Superior temporal gyrus (tissue), 1 donor: ENCODE measurements at regions not wholly inside any gene's neighbourhood (a gene's known extent, or its start where the extent isn't known, plus 50 kb on each side); places are given as distances from the start of the nearest gene placed in this dataset.

ENCODE experiments used
- DNase-seq: peaks from one replicate; pipeline ENCODE4 v3.0.0-alpha.2; 2016; ENCODE audit errors: extremely low spot score

DNA sequence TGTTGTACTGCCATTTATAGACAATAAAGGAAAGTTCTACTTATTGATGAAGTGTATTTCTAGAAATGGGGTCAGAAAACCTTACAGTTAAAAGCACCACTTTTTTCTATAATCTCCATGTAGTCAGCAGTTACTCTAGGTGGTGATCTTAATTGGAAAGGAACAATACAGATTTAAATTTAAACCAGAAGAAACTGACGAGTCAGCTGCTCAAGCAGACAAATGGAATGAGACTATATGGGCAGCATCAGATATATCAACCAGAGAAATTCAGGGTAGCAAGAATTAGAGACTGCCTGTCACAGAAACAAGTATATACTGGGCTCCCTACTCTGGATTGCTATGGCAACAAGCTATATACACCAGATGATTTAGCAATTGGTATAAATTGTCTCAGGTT lies 99.6 kb upstream of the SCG2 start:
- DNase-seq = no peak

GRCh38 chr2:223700221-223700620 lies 98.1 kb upstream of the SCG2 start:
- no peak for DNase-seq

DNA sequence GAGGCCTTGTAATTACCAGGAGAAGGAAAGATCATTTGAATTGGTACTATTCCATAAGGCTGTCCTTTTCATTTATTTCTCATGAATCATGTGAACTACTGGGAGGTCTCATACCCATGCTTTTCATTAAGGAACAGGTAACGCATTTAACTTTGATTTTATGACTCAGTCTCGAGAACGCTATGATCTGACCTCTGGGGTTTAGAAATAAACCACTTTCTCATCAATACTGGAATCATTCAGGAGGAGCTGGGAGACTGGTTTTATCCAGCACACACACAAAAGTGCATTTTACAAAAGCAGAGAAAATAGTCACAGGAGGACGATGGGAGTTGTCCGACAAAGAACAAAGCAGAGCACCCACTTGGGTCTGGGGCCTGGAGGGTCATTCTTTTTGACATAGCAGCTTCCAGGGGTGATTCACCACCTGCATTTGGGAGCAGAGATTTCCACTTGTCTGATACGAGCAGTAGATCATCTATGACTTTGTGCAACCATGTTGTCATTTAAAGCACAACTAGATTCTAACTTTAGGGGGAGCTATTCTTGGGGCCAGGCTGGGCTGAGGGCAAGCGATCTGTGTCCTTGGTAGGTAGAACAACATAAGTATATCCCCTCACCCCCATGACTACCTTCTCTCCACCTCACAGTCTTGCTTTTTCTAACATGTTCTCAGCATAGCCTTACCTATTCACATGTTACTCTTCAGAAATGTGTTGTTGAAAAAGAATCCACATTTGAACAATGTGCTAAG lies 95.9 kb upstream of the SCG2 start:
- DNase-seq = no peak

DNA sequence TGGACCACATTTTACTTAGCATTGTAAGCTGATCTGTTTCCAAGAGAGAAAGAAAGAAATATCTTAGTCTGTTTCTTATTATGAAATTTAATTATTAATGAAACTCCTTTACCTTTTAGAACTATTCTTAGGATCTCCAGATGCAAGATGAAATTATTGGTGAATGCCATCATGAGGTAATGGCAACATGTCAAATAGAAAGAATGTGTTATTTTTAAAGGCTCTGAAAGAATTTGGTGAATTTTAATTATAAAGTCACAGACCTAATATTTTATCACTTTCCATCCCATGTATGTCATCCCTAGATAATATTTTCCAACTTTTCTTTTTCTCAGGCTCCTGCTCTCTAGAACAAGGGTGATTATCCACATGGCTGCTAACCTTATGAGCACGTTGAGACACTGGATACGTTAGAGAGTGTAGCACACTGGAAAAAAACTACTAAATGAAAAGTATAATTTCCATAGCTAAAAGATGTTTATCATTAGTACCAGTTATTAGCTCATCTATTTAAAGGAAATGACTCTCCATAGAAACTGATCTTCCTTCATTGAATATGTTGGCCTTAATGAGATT lies 95.2 kb upstream of the SCG2 start:
- DNase-seq = no peak

DNA sequence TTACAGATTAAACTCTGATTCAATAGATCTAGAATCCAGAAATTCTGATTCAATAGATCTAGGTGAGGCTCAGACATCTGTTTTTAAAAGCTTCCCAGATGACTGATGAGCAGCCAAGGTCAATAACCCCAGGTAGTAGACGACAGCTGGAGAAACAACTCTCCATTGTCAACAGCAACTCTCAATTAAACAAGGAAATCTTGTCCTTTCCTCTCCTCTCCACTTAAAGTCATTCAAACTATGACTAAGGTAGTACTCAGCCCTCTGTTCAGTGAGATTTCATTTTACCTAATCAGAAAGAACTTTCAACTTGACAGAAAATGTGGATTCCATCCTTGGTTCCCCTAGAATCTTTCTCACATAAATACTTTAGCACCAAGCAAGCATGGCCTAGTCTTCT lies 94.6 kb upstream of the SCG2 start:
- DNase-seq = no peak

GRCh38 chr2:223692191-223692947 lies 90.2 kb upstream of the SCG2 start:
- DNase-seq = peak; percentile 76

GRCh38 chr2:223688094-223688835 lies 86.1 kb upstream of the SCG2 start:
- DNase-seq = no peak

- no peak for DNase-seq
Observed at GRCh38 chr2:223681125-223681524, 79.0 kb upstream of the SCG2 start.

DNA sequence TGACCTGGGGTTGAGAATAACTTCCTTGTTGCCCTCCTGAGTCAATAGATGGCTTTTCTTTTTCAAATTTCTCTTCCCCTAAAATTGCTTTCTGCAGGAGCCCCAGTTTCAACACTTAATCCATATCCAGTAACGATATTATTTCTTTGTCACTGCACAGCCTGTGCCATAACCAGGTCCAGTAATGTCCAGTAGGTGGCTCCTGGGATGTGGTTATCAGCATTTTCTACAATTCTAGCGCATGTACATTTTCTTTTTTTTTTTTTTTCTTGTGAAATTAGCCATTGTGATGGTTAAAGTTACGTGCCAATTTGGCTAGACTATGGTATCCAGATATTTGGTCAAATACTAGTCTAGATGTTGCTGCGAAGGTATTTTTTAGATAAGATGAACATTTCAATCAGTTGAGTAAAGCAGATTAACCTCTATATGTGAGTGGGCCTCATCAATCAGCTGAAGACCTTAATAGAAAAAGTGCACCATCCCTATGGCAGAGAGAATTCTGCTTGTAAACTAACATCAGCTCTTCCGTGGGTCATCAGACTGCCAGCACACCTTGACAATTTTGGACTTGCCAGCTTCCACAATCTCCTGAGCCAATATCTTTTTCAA lies 72.9 kb upstream of the SCG2 start:
- no peak for DNase-seq

DNA sequence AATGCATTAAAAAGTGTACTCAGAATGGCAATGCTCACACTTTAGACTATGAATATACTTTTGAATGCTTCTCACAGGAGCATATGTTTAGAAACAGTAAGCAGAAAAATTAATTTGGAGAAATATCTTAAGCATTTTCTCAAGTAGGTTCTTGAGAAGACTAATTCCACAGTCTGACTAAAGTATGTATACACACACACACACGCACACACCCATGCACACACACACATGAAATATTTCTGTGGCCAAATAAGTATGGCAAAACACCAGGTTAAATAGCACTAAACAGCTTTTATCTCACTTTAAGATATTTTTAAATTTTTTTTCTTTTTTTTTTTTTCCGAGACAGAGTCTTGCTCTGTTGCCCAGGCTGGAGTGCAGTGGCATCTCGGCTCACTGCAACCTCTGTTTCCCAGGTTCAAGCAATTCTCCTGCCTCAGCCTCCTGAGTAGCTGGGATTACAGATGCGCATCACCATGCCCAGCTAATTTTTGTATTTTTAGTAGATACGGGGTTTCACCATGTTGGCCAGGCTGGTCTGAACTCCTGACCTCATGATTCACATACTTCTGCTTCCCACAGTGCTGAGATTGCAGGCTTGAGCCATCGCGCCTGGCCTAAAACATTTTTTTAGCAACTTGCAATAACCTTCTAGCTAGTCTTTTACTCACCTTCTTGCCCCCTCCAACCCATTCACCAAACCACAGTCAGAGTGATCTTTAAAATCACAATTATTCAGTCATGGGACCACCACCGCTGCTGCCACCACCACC lies 67.5 kb upstream of the SCG2 start:
- DNase-seq = no peak

- no peak for DNase-seq
Observed at GRCh38 chr2:223668302-223668998, 66.3 kb upstream of the SCG2 start.

- no peak for DNase-seq
Observed at GRCh38 chr2:223654384-223654915, 52.3 kb upstream of the SCG2 start.

DNA sequence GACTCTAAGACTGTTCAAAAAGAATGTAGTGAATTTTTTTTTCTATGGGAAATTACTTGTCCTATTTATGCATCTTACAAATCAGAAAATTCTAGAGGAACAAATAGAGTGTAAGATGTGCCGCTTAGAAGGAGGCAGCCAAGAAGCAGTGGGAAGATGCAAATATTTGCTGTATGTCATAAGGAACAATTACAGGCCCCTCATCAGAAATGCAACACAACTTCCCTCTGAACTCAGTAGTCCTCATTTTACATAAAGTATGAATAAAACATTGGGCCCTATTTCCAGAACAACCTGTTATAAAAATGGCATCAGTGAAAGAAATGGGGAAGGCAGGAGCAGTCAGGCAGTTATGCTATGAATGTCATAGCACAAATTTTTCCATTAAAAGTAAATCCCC lies 50.7 kb upstream of the SCG2 start:
- no peak for DNase-seq

DNA sequence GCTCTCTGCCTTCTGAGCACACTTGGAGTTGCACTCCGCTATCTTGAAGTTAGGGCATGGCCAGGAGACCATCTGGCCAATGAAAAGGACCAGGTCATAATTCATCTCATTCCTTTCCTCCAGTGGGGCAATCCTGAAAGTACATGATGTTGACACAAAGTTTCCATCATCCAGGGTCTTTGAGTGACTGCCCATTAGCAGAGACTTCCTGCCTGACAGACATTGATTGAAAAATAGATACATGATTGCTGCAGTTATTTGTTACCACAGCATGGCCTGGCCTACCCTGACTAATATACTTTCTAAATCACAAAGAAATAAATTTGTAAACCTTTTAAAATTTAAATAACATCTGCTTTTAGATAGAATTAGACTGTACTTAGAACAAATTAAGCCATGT lies 50.0 kb upstream of the SCG2 start:
- DNase-seq = no peak
